Transverse colon (tissue), 4 donors: ENCODE measurements at regions not wholly inside any gene's neighbourhood (a gene's known extent, or its start where the extent isn't known, plus 50 kb on each side); places are given as distances from the start of the nearest gene placed in this dataset.

Experiments
- DNase-seq: peaks from one replicate; pipeline ENCODE4 v3.0.0-alpha.2; 2019
- H3K27ac ChIP-seq, 4 donors: fragments of 200-600 bp; sonication (generic); 2 replicates each; pipeline ENCODE4 v1.5.1; 2016 to 2018; ENCODE audit warnings: inconsistent platforms in 4 of 4
- H3K27me3 ChIP-seq: fragments of 200-600 bp; sonication (generic); 2 replicates; pipeline ENCODE4 v1.5.1; 2017; ENCODE audit warnings: inconsistent platforms
- H3K36me3 ChIP-seq, 4 donors: fragments of 200-600 bp; sonication (generic); 2 replicates each; pipeline ENCODE4 v1.5.1; 2017 to 2019; ENCODE audit warnings: inconsistent platforms in 4 of 4
- H3K4me1 ChIP-seq, 4 donors: fragments of 200-600 bp; sonication (generic); 2 replicates each; pipeline ENCODE4 v1.5.1; 2017 to 2020; ENCODE audit warnings: inconsistent platforms in 4 of 4
- H3K4me3 ChIP-seq, 4 donors: fragments of 200-600 bp; sonication (generic); 1 replicate in 1 of 4; 2 replicates in 3 of 4; pipeline versions ENCODE4 v1.5.1 to v1.6.1; 2017 to 2019; ENCODE audit warnings: inconsistent platforms in 4 of 4
- H3K9me3 ChIP-seq, 2 donors: fragments of 200-600 bp; sonication (generic); 2 replicates each; pipeline ENCODE4 v1.5.1; 2017 to 2019; ENCODE audit warnings: inconsistent platforms in 2 of 2
- CTCF ChIP-seq, 5 experiments: fragments of 200-600 bp in 3 of 5; fragments of 450-650 bp in 2 of 5; sonication (generic) in 3 of 5; IDR thresholded peaks; 1 replicate in 2 of 5; 2 replicates in 3 of 5; pipeline ENCODE4 v1.5.1; 2016 to 2017; ENCODE audit warnings: antibody characterized with exemption in 5 of 5, inconsistent platforms in 3 of 5, mild to moderate bottlenecking in 2 of 5, moderate library complexity in 1 of 5
- EP300 ChIP-seq: sonication (generic); formaldehyde crosslinking; IDR thresholded peaks from one replicate; pipeline ENCODE4 v1.6.1; 2017; ENCODE audit warnings: antibody characterized with exemption, low read depth
- POLR2A ChIP-seq: fragments of 450-650 bp; IDR thresholded peaks from one replicate; pipeline ENCODE4 v1.6.1; 2016; ENCODE audit warnings: antibody characterized with exemption, mild to moderate bottlenecking, moderate library complexity
- POLR2AphosphoS5 ChIP-seq, 3 donors: sonication (generic); formaldehyde crosslinking; IDR thresholded peaks; one replicate each; pipeline ENCODE4 v1.6.1; 2016; ENCODE audit warnings: antibody characterized with exemption in 3 of 3
- WGBS, 2 donors: methylation state at CpG; one replicate each; pipeline ENCODE4 v1.1.5; 2018; ENCODE audit warnings: low coverage in 1 of 2; 5-methylcytosine and 5-hydroxymethylcytosine counted together
- in situ Hi-C, 4 donors: fragments of 200-750 bp; cut with MboI; loops; one replicate each; pipeline versions ENCODE4 v1.15.0 to v1.15.1; 2017; ENCODE audit warnings: low sequenced_read_pairs in 3 of 4, low pct_ligation_motif_present in 1 of 4, low pct_unique_long_range_greater_than_20kb in 1 of 4
- intact Hi-C: fragments of 100-400 bp; cut with DNase I; formaldehyde crosslinking; loops from one replicate; pipeline ENCODE4 v1.15.1; 2023; ENCODE audit warnings: low total_unique reads

GRCh38 chrY:15301879-15302278 lies 777.5 kb downstream of the NLGN4Y start:
- Histone ChIP-seq H3K27ac (no peak overlapping the region), H3K27me3 (no peaks in the 10 kb centered on the region), H3K36me3 (no peaks in the 10 kb centered on the region), H3K9me3 (no peaks in the 10 kb centered on the region), H3K4me3 (no peak overlapping the region), H3K4me1 (no peaks in the 10 kb centered on the region)
- intact Hi-C loops = no loop called here
- TF ChIP-seq POLR2A (no peak), POLR2AphosphoS5 (IDR thresholded peaks at IDR 0.05) (no peak), EP300 (no peak), CTCF (IDR thresholded peaks at IDR 0.05) (no peak)
- no CpG with 5 or more reads among the region's 3 CpGs for WGBS, 2 donors
- in situ Hi-C loops = no loop called here
- no peak for DNase-seq

- no peaks in the 10 kb centered on the region for H3K9me3 ChIP-seq
- no peak for DNase-seq
- no peak overlapping the region for H3K4me3 ChIP-seq
- intact Hi-C loops = no loop called here
- H3K27me3 ChIP-seq = no peaks in the 10 kb centered on the region
- in situ Hi-C loops = no loop called here
- WGBS, 2 donors = 100% methylated on average over 1 of the region's 2 CpGs; no CpG with 5 or more reads in 1 of the 2 donors
- H3K4me1 ChIP-seq = no peaks in the 10 kb centered on the region
- no peak for TF ChIP-seq POLR2AphosphoS5 (IDR thresholded peaks at IDR 0.05)
- TF ChIP-seq POLR2A = no peak
- no peak for TF ChIP-seq CTCF (IDR thresholded peaks at IDR 0.05)
- TF ChIP-seq EP300 = no peak
- no peak overlapping the region for H3K27ac ChIP-seq
- no peaks in the 10 kb centered on the region for H3K36me3 ChIP-seq
Measured at GRCh38 chrY:15312166-15312565, 787.8 kb downstream of the NLGN4Y start.

- in situ Hi-C loops = no loop called here
- TF ChIP-seq CTCF (IDR thresholded peaks at IDR 0.05) = no peak
- no peak for TF ChIP-seq POLR2A
- no peak for TF ChIP-seq EP300
- no peak for TF ChIP-seq POLR2AphosphoS5 (IDR thresholded peaks at IDR 0.05)
- Histone ChIP-seq H3K4me3 (no peak overlapping the region), H3K36me3 (no peaks in the 10 kb centered on the region), H3K9me3 (no peaks in the 10 kb centered on the region), H3K27ac (no peak overlapping the region), H3K4me1 (no peaks in the 10 kb centered on the region), H3K27me3 (no peaks in the 10 kb centered on the region)
- no peak for DNase-seq
- WGBS, 2 donors = no CpG with 5 or more reads among the region's 2 CpGs
- intact Hi-C loops = no loop called here
Measured at GRCh38 chrY:15324189-15324588, 799.9 kb downstream of the NLGN4Y start.

- Histone ChIP-seq H3K36me3 (no peaks in the 10 kb centered on the region), H3K4me1 (no peaks in the 10 kb centered on the region), H3K4me3 (no peak overlapping the region), H3K27me3 (no peaks in the 10 kb centered on the region), H3K9me3 (no peaks in the 10 kb centered on the region), H3K27ac (no peak overlapping the region)
- in situ Hi-C loops = no loop called here
- 76% methylated on average over 3 of the region's 3 CpGs; no CpG with 5 or more reads in 1 of the 2 donors for WGBS, 2 donors
- intact Hi-C loops = no loop called here
- no peak for DNase-seq
- no peak for TF ChIP-seq EP300
- no peak for TF ChIP-seq CTCF (IDR thresholded peaks at IDR 0.05)
- no peak for TF ChIP-seq POLR2AphosphoS5 (IDR thresholded peaks at IDR 0.05)
- TF ChIP-seq POLR2A = no peak
Measured at GRCh38 chrY:15325201-15325600, 800.9 kb downstream of the NLGN4Y start.
